ENCODE measurements at regions not wholly inside any gene's neighbourhood (a gene's known extent, or its start where the extent isn't known, plus 50 kb on each side); places are given as distances from the start of the nearest gene placed in this dataset.

DNA sequence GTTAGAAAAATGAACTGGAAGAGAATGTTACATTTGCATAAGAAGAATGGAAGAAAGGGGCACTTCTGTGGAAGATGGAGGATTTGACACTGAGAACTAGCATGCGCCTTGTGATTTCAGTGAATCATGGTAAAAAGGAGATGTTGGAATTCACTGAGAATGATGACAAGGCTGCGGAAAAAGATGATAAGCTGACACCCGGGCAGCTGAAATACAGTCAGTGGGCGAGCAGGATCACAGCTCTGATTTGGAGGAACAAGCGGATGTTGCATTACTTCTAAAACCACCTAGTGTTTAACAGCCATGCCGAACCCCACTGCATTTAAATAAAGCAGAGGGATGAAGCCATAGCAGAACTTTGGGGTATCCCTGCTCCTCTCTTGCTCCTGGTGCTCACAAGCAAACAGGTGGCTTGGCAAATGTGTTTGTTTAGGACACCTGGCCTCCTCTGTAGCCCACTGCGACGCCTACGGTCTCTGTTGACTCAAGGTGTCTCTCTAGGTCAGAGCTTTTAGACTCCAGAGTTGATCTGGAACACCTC is 134.9 kb downstream of the NDUFA10 start:
- no peak overlapping the region for H3K9ac ChIP-seq (ENCODE audit: low read depth in 1 of 2, low read length in 2 of 2)
- H3K9me3 ChIP-seq (ENCODE audit: control insufficient read depth in 4 of 4, low read length in 3 of 4), result peaks cover 0 to 6% (median 3%) of the 10 kb centered on the region in 4 donors
- H3K27me3 ChIP-seq (ENCODE audit: control insufficient read depth in 4 of 4, insufficient read depth in 4 of 4, low read length in 3 of 4), result no peaks in the 10 kb centered on the region
- DNase-seq (ENCODE audit: low spot score), result no peak
- no peak overlapping the region for H3K27ac ChIP-seq (ENCODE audit: low read depth in 1 of 2, low read length in 2 of 2)
- no peak overlapping the region for H3K4me3 ChIP-seq (ENCODE audit: low read depth in 1 of 3, low read length in 3 of 3)
- no peaks in the 10 kb centered on the region for H3K4me1 ChIP-seq (ENCODE audit: control insufficient read depth in 4 of 4, insufficient read depth in 4 of 4, low read length in 3 of 4)
- no peaks in the 10 kb centered on the region for H3K36me3 ChIP-seq (ENCODE audit: control insufficient read depth in 4 of 4, insufficient read depth in 3 of 4, low read depth in 1 of 4, low read length in 3 of 4)
- 77% methylated on average over 9 of the region's 9 CpGs for WGBS
- no peak for TF ChIP-seq MAX (IDR thresholded peaks at IDR 0.05)
- no peak for TF ChIP-seq JUND (IDR thresholded peaks at IDR 0.05)
- no peak for TF ChIP-seq EGR1 (IDR thresholded peaks at IDR 0.05; ENCODE audit: low read depth in 2 of 2)
- TF ChIP-seq HNF4A (conservative IDR thresholded peaks at IDR 0.05), result no peak
- no peak for TF ChIP-seq GABPA (IDR thresholded peaks at IDR 0.05 in 1 of 2, conservative IDR thresholded peaks at IDR 0.05 in 1 of 2)
- TF ChIP-seq FOXA2 (IDR thresholded peaks at IDR 0.05), result no peak
- TF ChIP-seq RAD21 (IDR thresholded peaks at IDR 0.05), result no peak
- TF ChIP-seq, protein P1, sequence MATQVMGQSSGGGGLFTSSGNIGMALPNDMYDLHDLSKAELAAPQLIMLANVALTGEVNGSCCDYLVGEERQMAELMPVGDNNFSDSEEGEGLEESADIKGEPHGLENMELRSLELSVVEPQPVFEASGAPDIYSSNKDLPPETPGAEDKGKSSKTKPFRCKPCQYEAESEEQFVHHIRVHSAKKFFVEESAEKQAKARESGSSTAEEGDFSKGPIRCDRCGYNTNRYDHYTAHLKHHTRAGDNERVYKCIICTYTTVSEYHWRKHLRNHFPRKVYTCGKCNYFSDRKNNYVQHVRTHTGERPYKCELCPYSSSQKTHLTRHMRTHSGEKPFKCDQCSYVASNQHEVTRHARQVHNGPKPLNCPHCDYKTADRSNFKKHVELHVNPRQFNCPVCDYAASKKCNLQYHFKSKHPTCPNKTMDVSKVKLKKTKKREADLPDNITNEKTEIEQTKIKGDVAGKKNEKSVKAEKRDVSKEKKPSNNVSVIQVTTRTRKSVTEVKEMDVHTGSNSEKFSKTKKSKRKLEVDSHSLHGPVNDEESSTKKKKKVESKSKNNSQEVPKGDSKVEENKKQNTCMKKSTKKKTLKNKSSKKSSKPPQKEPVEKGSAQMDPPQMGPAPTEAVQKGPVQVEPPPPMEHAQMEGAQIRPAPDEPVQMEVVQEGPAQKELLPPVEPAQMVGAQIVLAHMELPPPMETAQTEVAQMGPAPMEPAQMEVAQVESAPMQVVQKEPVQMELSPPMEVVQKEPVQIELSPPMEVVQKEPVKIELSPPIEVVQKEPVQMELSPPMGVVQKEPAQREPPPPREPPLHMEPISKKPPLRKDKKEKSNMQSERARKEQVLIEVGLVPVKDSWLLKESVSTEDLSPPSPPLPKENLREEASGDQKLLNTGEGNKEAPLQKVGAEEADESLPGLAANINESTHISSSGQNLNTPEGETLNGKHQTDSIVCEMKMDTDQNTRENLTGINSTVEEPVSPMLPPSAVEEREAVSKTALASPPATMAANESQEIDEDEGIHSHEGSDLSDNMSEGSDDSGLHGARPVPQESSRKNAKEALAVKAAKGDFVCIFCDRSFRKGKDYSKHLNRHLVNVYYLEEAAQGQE (IDR thresholded peaks at IDR 0.05), result no peak
- no peak for TF ChIP-seq NR2F2 (IDR thresholded peaks at IDR 0.05)
- TF ChIP-seq, protein P2, sequence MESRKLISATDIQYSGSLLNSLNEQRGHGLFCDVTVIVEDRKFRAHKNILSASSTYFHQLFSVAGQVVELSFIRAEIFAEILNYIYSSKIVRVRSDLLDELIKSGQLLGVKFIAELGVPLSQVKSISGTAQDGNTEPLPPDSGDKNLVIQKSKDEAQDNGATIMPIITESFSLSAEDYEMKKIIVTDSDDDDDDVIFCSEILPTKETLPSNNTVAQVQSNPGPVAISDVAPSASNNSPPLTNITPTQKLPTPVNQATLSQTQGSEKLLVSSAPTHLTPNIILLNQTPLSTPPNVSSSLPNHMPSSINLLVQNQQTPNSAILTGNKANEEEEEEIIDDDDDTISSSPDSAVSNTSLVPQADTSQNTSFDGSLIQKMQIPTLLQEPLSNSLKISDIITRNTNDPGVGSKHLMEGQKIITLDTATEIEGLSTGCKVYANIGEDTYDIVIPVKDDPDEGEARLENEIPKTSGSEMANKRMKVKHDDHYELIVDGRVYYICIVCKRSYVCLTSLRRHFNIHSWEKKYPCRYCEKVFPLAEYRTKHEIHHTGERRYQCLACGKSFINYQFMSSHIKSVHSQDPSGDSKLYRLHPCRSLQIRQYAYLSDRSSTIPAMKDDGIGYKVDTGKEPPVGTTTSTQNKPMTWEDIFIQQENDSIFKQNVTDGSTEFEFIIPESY (IDR thresholded peaks at IDR 0.05), result no peak
- no peak for TF ChIP-seq RXRA (IDR thresholded peaks at IDR 0.05)
- TF ChIP-seq FOXA1 (IDR thresholded peaks at IDR 0.05), result no peak
- TF ChIP-seq TAF1 (conservative IDR thresholded peaks at IDR 0.05), result no peak

DNA sequence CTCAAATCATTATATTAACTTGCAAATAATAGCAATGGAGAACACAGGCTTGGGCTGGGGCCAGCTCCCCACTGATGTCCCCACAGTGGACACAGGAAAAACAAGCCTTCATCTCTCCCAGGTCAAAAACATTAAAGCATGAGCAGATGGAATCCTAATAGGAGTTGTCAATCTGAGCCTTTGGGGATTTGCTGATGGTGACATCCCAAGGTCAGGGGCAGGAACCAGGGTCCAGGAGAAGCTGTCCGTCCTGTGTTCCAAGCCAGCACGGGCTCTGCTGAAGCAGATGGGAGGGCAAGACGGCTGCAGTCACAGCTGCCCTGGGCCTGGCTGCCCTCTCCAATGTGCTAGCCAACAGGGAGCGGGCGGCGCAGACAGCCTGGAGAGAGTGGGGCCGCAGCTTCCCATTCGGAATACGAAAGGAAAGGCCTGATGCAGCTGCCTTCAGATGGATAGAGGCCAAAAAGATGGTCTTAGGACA is 135.5 kb downstream of the NDUFA10 start:
- Histone ChIP-seq H3K9me3 (ENCODE audit: control insufficient read depth in 4 of 4, low read length in 3 of 4) (peaks cover 0 to 10% (median 4%) of the 10 kb centered on the region in 4 donors), H3K27ac (ENCODE audit: low read depth in 1 of 2, low read length in 2 of 2) (no peak overlapping the region), H3K4me3 (ENCODE audit: low read depth in 1 of 3, low read length in 3 of 3) (no peak overlapping the region), H3K27me3 (ENCODE audit: control insufficient read depth in 4 of 4, insufficient read depth in 4 of 4, low read length in 3 of 4) (no peaks in the 10 kb centered on the region), H3K4me1 (ENCODE audit: control insufficient read depth in 4 of 4, insufficient read depth in 4 of 4, low read length in 3 of 4) (no peaks in the 10 kb centered on the region), H3K36me3 (ENCODE audit: control insufficient read depth in 4 of 4, insufficient read depth in 3 of 4, low read depth in 1 of 4, low read length in 3 of 4) (no peaks in the 10 kb centered on the region), H3K9ac (ENCODE audit: low read depth in 1 of 2, low read length in 2 of 2) (no peak overlapping the region)
- no peak for DNase-seq (ENCODE audit: low spot score)
- WGBS, result 73% methylated on average over 9 of the region's 9 CpGs
- TF ChIP-seq FOXA2 (IDR thresholded peaks at IDR 0.05) (no peak), MAX (IDR thresholded peaks at IDR 0.05) (no peak), RAD21 (IDR thresholded peaks at IDR 0.05) (no peak), NR2F2 (IDR thresholded peaks at IDR 0.05) (no peak), HNF4G (IDR thresholded peaks at IDR 0.05) (no peak), FOXA1 (IDR thresholded peaks at IDR 0.05) (no peak), TAF1 (conservative IDR thresholded peaks at IDR 0.05) (no peak), GABPA (IDR thresholded peaks at IDR 0.05 in 1 of 2, conservative IDR thresholded peaks at IDR 0.05 in 1 of 2) (no peak), JUND (IDR thresholded peaks at IDR 0.05) (no peak), HNF4A (conservative IDR thresholded peaks at IDR 0.05) (no peak)
- TF ChIP-seq, protein P1 (IDR thresholded peaks at IDR 0.05), result no peak
- TF ChIP-seq, protein P3, sequence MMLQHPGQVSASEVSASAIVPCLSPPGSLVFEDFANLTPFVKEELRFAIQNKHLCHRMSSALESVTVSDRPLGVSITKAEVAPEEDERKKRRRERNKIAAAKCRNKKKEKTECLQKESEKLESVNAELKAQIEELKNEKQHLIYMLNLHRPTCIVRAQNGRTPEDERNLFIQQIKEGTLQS (IDR thresholded peaks at IDR 0.05), result no peak
- TF ChIP-seq, protein P4, sequence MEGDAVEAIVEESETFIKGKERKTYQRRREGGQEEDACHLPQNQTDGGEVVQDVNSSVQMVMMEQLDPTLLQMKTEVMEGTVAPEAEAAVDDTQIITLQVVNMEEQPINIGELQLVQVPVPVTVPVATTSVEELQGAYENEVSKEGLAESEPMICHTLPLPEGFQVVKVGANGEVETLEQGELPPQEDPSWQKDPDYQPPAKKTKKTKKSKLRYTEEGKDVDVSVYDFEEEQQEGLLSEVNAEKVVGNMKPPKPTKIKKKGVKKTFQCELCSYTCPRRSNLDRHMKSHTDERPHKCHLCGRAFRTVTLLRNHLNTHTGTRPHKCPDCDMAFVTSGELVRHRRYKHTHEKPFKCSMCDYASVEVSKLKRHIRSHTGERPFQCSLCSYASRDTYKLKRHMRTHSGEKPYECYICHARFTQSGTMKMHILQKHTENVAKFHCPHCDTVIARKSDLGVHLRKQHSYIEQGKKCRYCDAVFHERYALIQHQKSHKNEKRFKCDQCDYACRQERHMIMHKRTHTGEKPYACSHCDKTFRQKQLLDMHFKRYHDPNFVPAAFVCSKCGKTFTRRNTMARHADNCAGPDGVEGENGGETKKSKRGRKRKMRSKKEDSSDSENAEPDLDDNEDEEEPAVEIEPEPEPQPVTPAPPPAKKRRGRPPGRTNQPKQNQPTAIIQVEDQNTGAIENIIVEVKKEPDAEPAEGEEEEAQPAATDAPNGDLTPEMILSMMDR (IDR thresholded peaks at IDR 0.05; ENCODE audit: low read depth, low read length, missing input control), result no peak
- TF ChIP-seq, protein P2 (IDR thresholded peaks at IDR 0.05), result no peak

Measured in liver (tissue), 8 donors.